ENCODE measurements at regions not wholly inside any gene's neighbourhood (a gene's known extent, or its start where the extent isn't known, plus 50 kb on each side); places are given as distances from the start of the nearest gene placed in this dataset.

- TF ChIP-seq POLR2A (IDR thresholded peaks at IDR 0.05; ENCODE audit: extremely low read depth, insufficient read length) = no peak
- TF ChIP-seq CTCF (IDR thresholded peaks at IDR 0.05; ENCODE audit: low read depth, low read length) = no peak
- no peak for TF ChIP-seq MAX (IDR thresholded peaks at IDR 0.05; ENCODE audit: low read depth, low read length)
- TF ChIP-seq MYC (IDR thresholded peaks at IDR 0.05; ENCODE audit: low read depth, low read length) = no peak
These were observed 1113.3 kb downstream of the TSN start for GRCh38 chr2:122868646-122869275.
